ENCODE measurements at regions not wholly inside any gene's neighbourhood (a gene's known extent, or its start where the extent isn't known, plus 50 kb on each side); places are given as distances from the start of the nearest gene placed in this dataset.

GRCh38 chr14:84282618-84283017 lies 1247.3 kb upstream of the FLRT2 start:
- TF ChIP-seq CTCF (IDR thresholded peaks at IDR 0.05) (no peak), POLR2AphosphoS5 (IDR thresholded peaks at IDR 0.05; ENCODE audit: insufficient read depth in 1 of 2, low read depth in 1 of 2) (no peak)

All from vagina (tissue), 2 donors.